Lower lobe of right lung (tissue), 2 donors: ENCODE measurements at regions not wholly inside any gene's neighbourhood (a gene's known extent, or its start where the extent isn't known, plus 50 kb on each side); places are given as distances from the start of the nearest gene placed in this dataset.
A peak's percentile ranks its signal among the peaks of the same experiment; 100 is the strongest.

Experiments used
- ATAC-seq, 2 donors: fragments of 200-7000 bp; cut with Tn5 transposase; one replicate each; pipeline ENCODE4 v1.9.1; 2020 to 2022; ENCODE audit warnings: mild to moderate bottlenecking in 2 of 2, moderate library complexity in 2 of 2
- DNase-seq: peaks from one replicate; pipeline ENCODE4 v3.0.0-alpha.2; 2020
- H3K27ac ChIP-seq: fragments of 200-600 bp; one replicate; pipeline ENCODE4 v1.8.0; 2022
- H3K27me3 ChIP-seq: fragments of 200-600 bp; one replicate; pipeline ENCODE4 v1.8.0; 2022; ENCODE audit warnings: low read depth
- H3K36me3 ChIP-seq: fragments of 200-600 bp; one replicate; pipeline ENCODE4 v1.8.0; 2022; ENCODE audit warnings: mild to moderate bottlenecking
- H3K4me1 ChIP-seq: fragments of 200-600 bp; one replicate; pipeline ENCODE4 v1.8.0; 2022
- H3K4me3 ChIP-seq: fragments of 200-600 bp; one replicate; pipeline ENCODE4 v1.8.0; 2022; ENCODE audit warnings: mild to moderate bottlenecking
- H3K9me3 ChIP-seq: fragments of 200-600 bp; one replicate; pipeline ENCODE4 v1.8.0; 2022
- intact Hi-C: fragments of 100-400 bp; cut with DNase I; formaldehyde crosslinking; loops from one replicate; pipeline ENCODE4 v1.11.0; 2022
- TF ChIP-seq, protein P1 (sequence below): fragments of 200-600 bp; IDR thresholded peaks from one replicate; pipeline ENCODE4 v1.8.0; 2022; ENCODE audit warnings: antibody characterized with exemption, mild to moderate bottlenecking
- donor health status: DM: no; HTN: yes; CAD: no; lungs with severe emphysema.

GRCh38 chr6:22737331-22737730, 168.0 kb downstream of the HDGFL1 start:
- Histone ChIP-seq H3K36me3 (no peaks in the 10 kb centered on the region), H3K27ac (no peak overlapping the region), H3K27me3 (no peaks in the 10 kb centered on the region), H3K9me3 (no peaks in the 10 kb centered on the region), H3K4me1 (no peaks in the 10 kb centered on the region), H3K4me3 (no peak overlapping the region)
- ATAC-seq = peak in 1 of 2 donors; percentile 41
- no peak for DNase-seq
- TF ChIP-seq, protein P1, sequence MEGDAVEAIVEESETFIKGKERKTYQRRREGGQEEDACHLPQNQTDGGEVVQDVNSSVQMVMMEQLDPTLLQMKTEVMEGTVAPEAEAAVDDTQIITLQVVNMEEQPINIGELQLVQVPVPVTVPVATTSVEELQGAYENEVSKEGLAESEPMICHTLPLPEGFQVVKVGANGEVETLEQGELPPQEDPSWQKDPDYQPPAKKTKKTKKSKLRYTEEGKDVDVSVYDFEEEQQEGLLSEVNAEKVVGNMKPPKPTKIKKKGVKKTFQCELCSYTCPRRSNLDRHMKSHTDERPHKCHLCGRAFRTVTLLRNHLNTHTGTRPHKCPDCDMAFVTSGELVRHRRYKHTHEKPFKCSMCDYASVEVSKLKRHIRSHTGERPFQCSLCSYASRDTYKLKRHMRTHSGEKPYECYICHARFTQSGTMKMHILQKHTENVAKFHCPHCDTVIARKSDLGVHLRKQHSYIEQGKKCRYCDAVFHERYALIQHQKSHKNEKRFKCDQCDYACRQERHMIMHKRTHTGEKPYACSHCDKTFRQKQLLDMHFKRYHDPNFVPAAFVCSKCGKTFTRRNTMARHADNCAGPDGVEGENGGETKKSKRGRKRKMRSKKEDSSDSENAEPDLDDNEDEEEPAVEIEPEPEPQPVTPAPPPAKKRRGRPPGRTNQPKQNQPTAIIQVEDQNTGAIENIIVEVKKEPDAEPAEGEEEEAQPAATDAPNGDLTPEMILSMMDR = peak; percentile 44
- intact Hi-C loops = no loop called here

DNA sequence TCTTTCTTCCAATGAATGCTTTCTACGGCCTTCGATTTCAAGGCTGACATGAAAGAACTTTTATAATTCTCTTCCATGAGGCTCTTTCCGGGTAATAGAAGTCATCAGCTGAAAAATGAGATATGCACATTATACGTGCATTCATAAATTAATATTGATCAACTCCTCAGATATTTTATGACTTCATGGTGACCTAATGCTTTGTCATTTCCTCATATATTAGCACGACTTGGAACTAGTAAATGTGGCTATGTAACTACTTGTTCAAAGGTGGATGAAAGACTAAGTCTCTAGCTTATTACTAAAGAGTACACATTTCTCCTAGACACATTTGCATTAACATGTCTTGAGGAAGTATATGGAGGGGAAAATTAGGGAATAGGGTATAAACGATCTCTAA, 168.8 kb downstream of the HDGFL1 start:
- Histone ChIP-seq H3K4me1 (no peaks in the 10 kb centered on the region), H3K36me3 (no peaks in the 10 kb centered on the region), H3K27ac (no peak overlapping the region), H3K4me3 (no peak overlapping the region), H3K9me3 (no peaks in the 10 kb centered on the region), H3K27me3 (no peaks in the 10 kb centered on the region)
- ATAC-seq = no peak
- intact Hi-C loops = no loop called here
- DNase-seq = no peak
- TF ChIP-seq, protein P1 = no peak

- Histone ChIP-seq H3K4me3 (no peak overlapping the region), H3K4me1 (no peaks in the 10 kb centered on the region), H3K36me3 (no peaks in the 10 kb centered on the region), H3K9me3 (no peaks in the 10 kb centered on the region), H3K27ac (no peak overlapping the region), H3K27me3 (no peaks in the 10 kb centered on the region)
- no peak for ATAC-seq
- no peak for DNase-seq
- intact Hi-C loops = no loop called here
- TF ChIP-seq, protein P1 = no peak
Observed at GRCh38 chr6:22747571-22747970, 178.2 kb downstream of the HDGFL1 start.

GRCh38 chr6:22748681-22749080, 179.3 kb downstream of the HDGFL1 start:
- no peaks in the 10 kb centered on the region for H3K9me3 ChIP-seq
- no peak for ATAC-seq
- intact Hi-C loops = no loop called here
- no peak for DNase-seq
- TF ChIP-seq, protein P1 = no peak
- no peak overlapping the region for H3K4me3 ChIP-seq
- no peaks in the 10 kb centered on the region for H3K27me3 ChIP-seq
- no peaks in the 10 kb centered on the region for H3K36me3 ChIP-seq
- no peaks in the 10 kb centered on the region for H3K4me1 ChIP-seq
- H3K27ac ChIP-seq = no peak overlapping the region

- TF ChIP-seq, protein P1 = no peak
- no peak for ATAC-seq
- DNase-seq = no peak
- no peaks in the 10 kb centered on the region for H3K36me3 ChIP-seq
- no peaks in the 10 kb centered on the region for H3K4me1 ChIP-seq
- H3K9me3 ChIP-seq = no peaks in the 10 kb centered on the region
- no peak overlapping the region for H3K27ac ChIP-seq
- H3K4me3 ChIP-seq = no peak overlapping the region
- no peaks in the 10 kb centered on the region for H3K27me3 ChIP-seq
- intact Hi-C loops = no loop called here
Observed at GRCh38 chr6:22749696-22750095, 180.3 kb downstream of the HDGFL1 start.

DNA sequence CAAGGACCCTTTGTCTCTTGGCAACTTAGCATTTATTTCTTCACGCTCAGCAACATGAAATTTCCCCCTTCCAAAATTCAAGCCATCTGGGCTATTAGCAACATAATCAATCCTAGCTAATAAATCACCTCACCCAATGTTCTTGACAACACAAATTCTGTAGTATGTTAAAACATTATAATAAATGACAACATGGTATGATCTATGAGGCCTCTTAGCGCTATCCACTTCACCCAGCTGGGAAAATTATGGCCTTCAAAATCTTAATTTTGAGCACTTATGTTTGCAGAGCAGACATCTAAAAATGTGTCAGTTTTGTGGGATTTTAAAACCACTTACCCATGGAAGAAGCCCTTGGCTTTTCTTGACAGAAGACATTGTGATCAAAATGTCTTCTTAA, 181.9 kb downstream of the HDGFL1 start:
- TF ChIP-seq, protein P1 = no peak
- ATAC-seq (no peak), DNase-seq (no peak)
- Histone ChIP-seq H3K4me1 (no peaks in the 10 kb centered on the region), H3K36me3 (no peaks in the 10 kb centered on the region), H3K4me3 (no peak overlapping the region), H3K9me3 (no peaks in the 10 kb centered on the region), H3K27ac (no peak overlapping the region), H3K27me3 (no peaks in the 10 kb centered on the region)
- intact Hi-C loops = no loop called here
